ENCODE measurements at regions not wholly inside any gene's neighbourhood (a gene's known extent, or its start where the extent isn't known, plus 50 kb on each side); places are given as distances from the start of the nearest gene placed in this dataset.

DNA sequence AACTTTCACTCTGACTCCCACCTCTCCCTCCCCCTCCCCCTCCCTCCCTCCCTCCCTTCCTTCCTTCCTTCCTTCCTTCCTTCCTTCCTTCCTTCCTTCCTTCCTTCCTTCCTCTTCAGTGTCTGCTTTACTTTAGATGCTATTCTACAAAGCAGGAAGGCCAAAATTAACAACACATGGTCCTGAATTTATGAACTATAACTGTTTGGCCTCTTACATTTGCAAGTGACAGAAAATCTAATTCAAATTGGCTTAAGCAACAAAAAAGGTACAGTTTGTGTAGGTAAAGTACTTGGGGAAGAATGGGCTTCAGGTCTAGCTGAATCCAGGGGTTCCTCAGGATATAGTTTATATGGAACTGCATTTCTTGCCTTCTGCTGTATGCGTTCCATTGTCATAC is 673.0 kb downstream of the AACS start:
- no peak overlapping the region for H3K4me3 ChIP-seq (replicated peaks in 1 of 3; ENCODE audit: insufficient read depth in 1 of 3, low read depth in 1 of 3, low read length in 3 of 3)
- no peaks in the 10 kb centered on the region for H4K20me1 ChIP-seq (replicated peaks; ENCODE audit: control insufficient read depth, extremely low read depth, insufficient read depth, low read length)
- H3K79me2 ChIP-seq (ENCODE audit: control insufficient read depth, insufficient read depth, low read length) = no peaks in the 10 kb centered on the region
- FAIRE-seq = no peak
- no peak for DNase-seq (ENCODE audit: low read depth, low spot score)
- no peaks in the 10 kb centered on the region for H3K27me3 ChIP-seq (ENCODE audit: control insufficient read depth in 2 of 2, insufficient read depth in 2 of 2, low read length in 2 of 2)
- dilution Hi-C loops (cut with MboI; ENCODE audit: extremely low pct_ligation_motif_present, low sequenced_read_pairs) = no loop called here
- H2AFZ ChIP-seq (ENCODE audit: low read depth, low read length) = no peak overlapping the region
- H3K9me3 ChIP-seq (replicated peaks; ENCODE audit: control insufficient read depth, insufficient read depth, low read length) = peaks cover 5% of the 10 kb centered on the region
- H3K27ac ChIP-seq (ENCODE audit: insufficient read depth, low read depth, low read length) = no peak overlapping the region
- intact Hi-C loops (cut with micrococcal nuclease) = no loop called here
- no TSS peak for BruUV-seq (replicated peaks)
- no peaks in the 10 kb centered on the region for H3K4me1 ChIP-seq (ENCODE audit: control insufficient read depth, extremely low read depth, insufficient read depth, low read length)
- ChIA-PET POLR2A (no interaction called here), CTCF (no interaction called here)
- H3K9me1 ChIP-seq (replicated peaks; ENCODE audit: control insufficient read depth, extremely low read depth, insufficient read depth, low read length) = no peaks in the 10 kb centered on the region
- no peaks in the 10 kb centered on the region for H3K36me3 ChIP-seq (ENCODE audit: control insufficient read depth in 2 of 2, extremely low read depth in 1 of 2, insufficient read depth in 2 of 2, low read length in 2 of 2)
- H3K4me2 ChIP-seq (ENCODE audit: insufficient read depth, low read length) = no peak overlapping the region
- no peak overlapping the region for H3K9ac ChIP-seq (replicated peaks; ENCODE audit: extremely low read depth, insufficient read depth, low read length)
- TF ChIP-seq EZH2 (IDR thresholded peaks at IDR 0.05; ENCODE audit: borderline replicate concordance, low read depth, low read length, severe bottlenecking) (no peak), JUN (IDR thresholded peaks at IDR 0.05; ENCODE audit: borderline replicate concordance, insufficient read depth, insufficient read length, low read depth) (no peak), POLR2A (IDR thresholded peaks at IDR 0.05; ENCODE audit: low read depth, low read length) (no peak), MYC (IDR thresholded peaks at IDR 0.05; ENCODE audit: low read depth, low read length) (no peak), FOS (IDR thresholded peaks at IDR 0.05; ENCODE audit: borderline replicate concordance, insufficient read depth, low read length) (no peak), GATA2 (IDR thresholded peaks at IDR 0.05; ENCODE audit: insufficient read depth, insufficient read length, low read depth, low read length) (no peak), POLR2AphosphoS5 (IDR thresholded peaks at IDR 0.05; ENCODE audit: insufficient read depth, low read depth, low read length) (no peak)
- TF ChIP-seq, protein P1, sequence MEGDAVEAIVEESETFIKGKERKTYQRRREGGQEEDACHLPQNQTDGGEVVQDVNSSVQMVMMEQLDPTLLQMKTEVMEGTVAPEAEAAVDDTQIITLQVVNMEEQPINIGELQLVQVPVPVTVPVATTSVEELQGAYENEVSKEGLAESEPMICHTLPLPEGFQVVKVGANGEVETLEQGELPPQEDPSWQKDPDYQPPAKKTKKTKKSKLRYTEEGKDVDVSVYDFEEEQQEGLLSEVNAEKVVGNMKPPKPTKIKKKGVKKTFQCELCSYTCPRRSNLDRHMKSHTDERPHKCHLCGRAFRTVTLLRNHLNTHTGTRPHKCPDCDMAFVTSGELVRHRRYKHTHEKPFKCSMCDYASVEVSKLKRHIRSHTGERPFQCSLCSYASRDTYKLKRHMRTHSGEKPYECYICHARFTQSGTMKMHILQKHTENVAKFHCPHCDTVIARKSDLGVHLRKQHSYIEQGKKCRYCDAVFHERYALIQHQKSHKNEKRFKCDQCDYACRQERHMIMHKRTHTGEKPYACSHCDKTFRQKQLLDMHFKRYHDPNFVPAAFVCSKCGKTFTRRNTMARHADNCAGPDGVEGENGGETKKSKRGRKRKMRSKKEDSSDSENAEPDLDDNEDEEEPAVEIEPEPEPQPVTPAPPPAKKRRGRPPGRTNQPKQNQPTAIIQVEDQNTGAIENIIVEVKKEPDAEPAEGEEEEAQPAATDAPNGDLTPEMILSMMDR (IDR thresholded peaks at IDR 0.05; ENCODE audit: extremely low read depth in 1 of 2, insufficient read depth in 1 of 2, low read depth in 1 of 2, low read length in 2 of 2) = no peak
- TF ChIP-seq, protein P2, sequence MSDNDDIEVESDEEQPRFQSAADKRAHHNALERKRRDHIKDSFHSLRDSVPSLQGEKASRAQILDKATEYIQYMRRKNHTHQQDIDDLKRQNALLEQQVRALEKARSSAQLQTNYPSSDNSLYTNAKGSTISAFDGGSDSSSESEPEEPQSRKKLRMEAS (IDR thresholded peaks at IDR 0.05; ENCODE audit: insufficient read depth, insufficient read length) = no peak

Measured in endothelial cell of umbilical vein (primary cell).